ENCODE measurements at regions not wholly inside any gene's neighbourhood (a gene's known extent, or its start where the extent isn't known, plus 50 kb on each side); places are given as distances from the start of the nearest gene placed in this dataset.

- DNase-seq, result no peak
Measured at GRCh38 chr13:105159841-105160240, 1375.6 kb downstream of the EFNB2 start.

GRCh38 chr13:105153611-105154010 lies 1381.9 kb downstream of the EFNB2 start:
- no peak for DNase-seq

GRCh38 chr13:105151639-105152038 lies 1383.8 kb downstream of the EFNB2 start:
- DNase-seq, result no peak

- no peak for DNase-seq
Measured at GRCh38 chr13:105147461-105147860, 1388.0 kb downstream of the EFNB2 start.

GRCh38 chr13:105144936-105145335 lies 1390.5 kb downstream of the EFNB2 start:
- no peak for DNase-seq

- DNase-seq, result no peak
Measured at GRCh38 chr13:105144020-105144419, 1391.4 kb downstream of the EFNB2 start.

GRCh38 chr13:105142556-105142955 lies 1392.9 kb downstream of the EFNB2 start:
- no peak for DNase-seq

- peak; percentile 63 for DNase-seq
Measured at GRCh38 chr13:105139380-105140285, 1395.8 kb downstream of the EFNB2 start.

- no peak for DNase-seq
Measured at GRCh38 chr13:105139048-105139379, 1396.4 kb downstream of the EFNB2 start.

GRCh38 chr13:105135852-105136615 lies 1399.4 kb downstream of the EFNB2 start:
- no peak for DNase-seq

GRCh38 chr13:105127732-105128131 lies 1407.7 kb downstream of the EFNB2 start:
- no peak for DNase-seq

GRCh38 chr13:105121221-105121620 lies 1414.2 kb downstream of the EFNB2 start:
- DNase-seq, result no peak

GRCh38 chr13:105118426-105118985 lies 1417.0 kb downstream of the EFNB2 start:
- no peak for DNase-seq

- DNase-seq, result no peak
Measured at GRCh38 chr13:105116966-105117365, 1418.5 kb downstream of the EFNB2 start.

- no peak for DNase-seq
Measured at GRCh38 chr13:105112561-105112960, 1422.9 kb downstream of the EFNB2 start.

- DNase-seq, result no peak
Measured at GRCh38 chr13:105107781-105108180, 1427.7 kb downstream of the EFNB2 start.

GRCh38 chr13:105105471-105105870 lies 1430.0 kb downstream of the EFNB2 start:
- no peak for DNase-seq

GRCh38 chr13:105097521-105097920 lies 1437.9 kb downstream of the EFNB2 start:
- DNase-seq, result no peak

GRCh38 chr13:105089858-105090643 lies 1445.4 kb downstream of the EFNB2 start:
- DNase-seq, result no peak

GRCh38 chr13:105087945-105088344 lies 1447.5 kb downstream of the EFNB2 start:
- no peak for DNase-seq

GRCh38 chr13:105084931-105085330 lies 1450.5 kb downstream of the EFNB2 start:
- no peak for DNase-seq

GRCh38 chr13:105083992-105084391 lies 1451.5 kb downstream of the EFNB2 start:
- DNase-seq, result no peak

GRCh38 chr13:105074755-105075154 lies 1460.7 kb downstream of the EFNB2 start:
- DNase-seq, result no peak

Data from CD4-positive, alpha-beta T cell treated with Interleukin-6 for 4 hours (primary cell).